Adrenal gland (tissue), 5 donors: ENCODE measurements at regions not wholly inside any gene's neighbourhood (a gene's known extent, or its start where the extent isn't known, plus 50 kb on each side); places are given as distances from the start of the nearest gene placed in this dataset.
"Not testable (repeated sequence)": the region's sequence is repeated elsewhere in the genome, so short reads cannot be mapped to it uniquely, and the experiment has no call there.

ENCODE experiments used
- POLR2A ChIP-seq, 2 donors: fragments of 450-650 bp; IDR thresholded peaks; one replicate each; pipeline ENCODE4 v1.6.1; 2017; ENCODE audit warnings: antibody characterized with exemption in 2 of 2, mild to moderate bottlenecking in 2 of 2, moderate library complexity in 1 of 2
- TF ChIP-seq, protein P1 (sequence below), 6 experiments: fragments of 450-650 bp in 4 of 6; fragments of 200-600 bp in 2 of 6; sonication (generic) in 1 of 6; IDR thresholded peaks; 1 replicate in 5 of 6; 2 replicates in 1 of 6; pipeline versions ENCODE4 v1.5.1 to v1.8.0; 2016 to 2021; ENCODE audit warnings: antibody characterized with exemption in 6 of 6, mild to moderate bottlenecking in 2 of 6, moderate library complexity in 1 of 6
- donor health status: DM: no; HTN: no; CAD: no.

DNA sequence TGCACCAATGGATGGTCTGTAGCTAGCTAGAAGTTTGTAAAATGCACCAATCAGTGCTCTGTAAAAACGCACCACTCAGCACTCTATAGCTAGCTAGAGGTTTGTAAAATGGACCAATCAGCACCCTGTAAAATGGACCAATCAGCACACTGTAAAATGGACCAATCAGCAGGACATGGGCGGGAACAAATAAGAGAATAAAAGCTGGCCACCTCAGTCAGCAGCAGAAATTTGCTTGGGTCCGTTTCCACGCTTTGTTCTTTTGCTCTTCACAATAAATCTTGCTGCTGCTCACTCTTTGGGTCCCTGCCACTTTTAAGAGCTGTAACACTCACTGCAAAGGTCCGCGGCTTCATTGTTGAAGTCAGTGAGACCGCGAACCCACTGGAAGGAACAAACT, 109.5 kb downstream of the AKAP11 start:
- not testable (repeated sequence) for TF ChIP-seq POLR2A (IDR thresholded peaks at IDR 0.05)
- TF ChIP-seq, protein P1, sequence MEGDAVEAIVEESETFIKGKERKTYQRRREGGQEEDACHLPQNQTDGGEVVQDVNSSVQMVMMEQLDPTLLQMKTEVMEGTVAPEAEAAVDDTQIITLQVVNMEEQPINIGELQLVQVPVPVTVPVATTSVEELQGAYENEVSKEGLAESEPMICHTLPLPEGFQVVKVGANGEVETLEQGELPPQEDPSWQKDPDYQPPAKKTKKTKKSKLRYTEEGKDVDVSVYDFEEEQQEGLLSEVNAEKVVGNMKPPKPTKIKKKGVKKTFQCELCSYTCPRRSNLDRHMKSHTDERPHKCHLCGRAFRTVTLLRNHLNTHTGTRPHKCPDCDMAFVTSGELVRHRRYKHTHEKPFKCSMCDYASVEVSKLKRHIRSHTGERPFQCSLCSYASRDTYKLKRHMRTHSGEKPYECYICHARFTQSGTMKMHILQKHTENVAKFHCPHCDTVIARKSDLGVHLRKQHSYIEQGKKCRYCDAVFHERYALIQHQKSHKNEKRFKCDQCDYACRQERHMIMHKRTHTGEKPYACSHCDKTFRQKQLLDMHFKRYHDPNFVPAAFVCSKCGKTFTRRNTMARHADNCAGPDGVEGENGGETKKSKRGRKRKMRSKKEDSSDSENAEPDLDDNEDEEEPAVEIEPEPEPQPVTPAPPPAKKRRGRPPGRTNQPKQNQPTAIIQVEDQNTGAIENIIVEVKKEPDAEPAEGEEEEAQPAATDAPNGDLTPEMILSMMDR (IDR thresholded peaks at IDR 0.05): not testable (repeated sequence)
